K562 (cell line): ENCODE measurements at regions not wholly inside any gene's neighbourhood (a gene's known extent, or its start where the extent isn't known, plus 50 kb on each side); places are given as distances from the start of the nearest gene placed in this dataset.

ENCODE experiments used
- ATAC-seq: fragments of 200-7000 bp; cut with Tn5 transposase; 3 replicates; pipeline ENCODE4 v1.9.1; 2020; ENCODE audit warnings: moderate library complexity
- BruUV-seq: library from RNA; stranded (reverse); fragments of 400-500 nt; replicated peaks from 2 replicates; lab custom pipeline; 2021; lab: Mats Ljungman, UMichigan
- CTCF ChIA-PET: fragments of 300-600 bp; formaldehyde crosslinking; extraction: SDS; loops from one replicate; lab custom pipeline; 2021; ENCODE audit warnings: low intra/inter-chr PET ratio; lab: Yijun Ruan, JAX
- POLR2A ChIA-PET: fragments of 300-600, 350-650 bp; sonication (Branson Sonifier 250); formaldehyde crosslinking; extraction: SDS; loops from one replicate; lab custom pipeline; 2021; ENCODE audit warnings: antibody characterized with exemption, inconsistent platforms; lab: Yijun Ruan, JAX
- DNase-seq, 4 experiments: peaks; one replicate each; pipeline versions ENCODE4 v3.0.0 to v3.0.0-alpha.2; 2011 to 2018; ENCODE audit warnings: low spot score in 3 of 4, mixed read lengths in 3 of 4; ENCODE audit errors: extremely low read depth in 1 of 4
- FAIRE-seq: peaks from 2 replicates; lab custom pipeline; 2011; peaks lifted over from hg19 to GRCh38; lab: Jason Lieb, UNC
- H2AFZ ChIP-seq: 2 replicates; pipeline ENCODE4 v1.6.0; 2011; ENCODE audit warnings: low read depth, low read length, control low read depth, inconsistent platforms
- H3K27ac ChIP-seq: fragments of 200-600 bp; 3 replicates; pipeline ENCODE4 v1.8.0; 2011; ENCODE audit warnings: low read depth, mild to moderate bottlenecking, control low read depth, inconsistent platforms, low read length, moderate library complexity, mixed read lengths; ENCODE audit errors: extremely low read depth
- H3K27me3 ChIP-seq, 2 experiments: fragments of 300-600 bp in 1 of 2; 2 replicates in 1 of 2; 3 replicates in 1 of 2; pipeline versions ENCODE4 v1.6.0 to v1.8.0; 2011; ENCODE audit warnings: inconsistent platforms in 2 of 2, low read length in 2 of 2, mild to moderate bottlenecking in 1 of 2, mixed read lengths in 1 of 2, moderate library complexity in 1 of 2; ENCODE audit not compliant: control insufficient read depth in 2 of 2, insufficient read depth in 2 of 2
- H3K36me3 ChIP-seq: fragments of 300-600 bp; 3 replicates; pipeline ENCODE4 v1.8.0; 2011; ENCODE audit warnings: mild to moderate bottlenecking, low read length, inconsistent platforms; ENCODE audit not compliant: control insufficient read depth, insufficient read depth
- H3K4me1 ChIP-seq, 2 experiments: fragments of 200-600 bp in 1 of 2; replicated peaks in 1 of 2; 2 replicates in 1 of 2; 3 replicates in 1 of 2; pipeline versions ENCODE4 v1.5.1 to v1.8.0; 2011; ENCODE audit warnings: inconsistent platforms in 2 of 2, low read length in 2 of 2, mild to moderate bottlenecking in 1 of 2, mixed read lengths in 1 of 2, moderate library complexity in 1 of 2; ENCODE audit not compliant: control insufficient read depth in 2 of 2, insufficient read depth in 2 of 2
- H3K4me2 ChIP-seq: 2 replicates; pipeline ENCODE4 v1.6.1; 2011; ENCODE audit warnings: low read length, control low read depth, inconsistent platforms, mixed read lengths; ENCODE audit not compliant: insufficient read depth
- H3K4me3 ChIP-seq: fragments of 200-600 bp; sonication (generic), shearing (Covaris generic); 2 replicates; pipeline ENCODE4 v1.5.1; 2016; ENCODE audit warnings: control low read depth, inconsistent platforms
- H3K79me2 ChIP-seq: fragments of 200-600 bp; 3 replicates; pipeline ENCODE4 v1.8.0; 2011; ENCODE audit warnings: low read length, inconsistent platforms; ENCODE audit not compliant: control insufficient read depth, insufficient read depth
- H3K9ac ChIP-seq, 2 experiments: 2 replicates each; pipeline versions ENCODE4 v1.6.0 to v1.6.1; 2011; ENCODE audit warnings: low read depth in 2 of 2, low read length in 2 of 2, control low read depth in 1 of 2, inconsistent platforms in 1 of 2, mild to moderate bottlenecking in 1 of 2, mixed read lengths in 1 of 2; ENCODE audit not compliant: insufficient read depth in 1 of 2
- H3K9me1 ChIP-seq: one replicate; pipeline ENCODE4 v1.6.0; 2011; ENCODE audit warnings: inconsistent platforms, mild to moderate bottlenecking, low read length, moderate library complexity; ENCODE audit not compliant: control insufficient read depth, insufficient read depth
- H3K9me3 ChIP-seq: replicated peaks from 2 replicates; pipeline ENCODE4 v1.5.1; 2011; ENCODE audit warnings: low read depth, low read length, inconsistent platforms; ENCODE audit not compliant: control insufficient read depth, insufficient read depth
- H4K20me1 ChIP-seq: replicated peaks from 2 replicates; pipeline ENCODE4 v1.6.1; 2011; ENCODE audit warnings: low read length, inconsistent platforms, mixed read lengths; ENCODE audit not compliant: control insufficient read depth, insufficient read depth
- ATF3 ChIP-seq, 2 experiments: fragments of 450-650 bp in 1 of 2; sonication (generic) in 1 of 2; formaldehyde crosslinking in 1 of 2; IDR thresholded peaks in 1 of 2; conservative IDR thresholded peaks in 1 of 2; 2 replicates each; pipeline versions ENCODE4 v1.6.1 to v1.8.1; 2016 to 2023; ENCODE audit warnings: mild to moderate bottlenecking in 2 of 2, moderate library complexity in 2 of 2, inconsistent platforms in 1 of 2, missing genetic modification reagents in 1 of 2
- BRF2 ChIP-seq: IDR thresholded peaks from 3 replicates; pipeline ENCODE4 v1.6.1; 2011; ENCODE audit warnings: borderline replicate concordance, mild to moderate bottlenecking; ENCODE audit not compliant: insufficient read length, insufficient read depth
- CCAR2 ChIP-seq: fragments of 200-400 bp; formaldehyde crosslinking; IDR thresholded peaks from 2 replicates; pipeline ENCODE4 v1.6.1; 2017; ENCODE audit warnings: mild to moderate bottlenecking, low read depth, low read length
- CREB5 ChIP-seq: fragments of 250-450 bp; sonication (Bioruptor Pico); IDR thresholded peaks from 2 replicates; pipeline ENCODE4 v1.5.0; 2020; ENCODE audit warnings: mild to moderate bottlenecking
- ESRRB ChIP-seq: fragments of 250-450 bp; sonication (Bioruptor Pico); IDR thresholded peaks from 2 replicates; pipeline ENCODE4 v1.5.0; 2020; ENCODE audit warnings: mild to moderate bottlenecking, moderate library complexity, borderline replicate concordance
- ETS1 ChIP-seq: conservative IDR thresholded peaks from 2 replicates; pipeline ENCODE4 v1.6.1; 2011; ENCODE audit warnings: low read depth, mild to moderate bottlenecking, low read length; ENCODE audit not compliant: control insufficient read depth
- MCM2 ChIP-seq: fragments of 450-650 bp; IDR thresholded peaks from 2 replicates; pipeline ENCODE4 v1.6.1; 2017; ENCODE audit warnings: low read depth, mild to moderate bottlenecking
- MCM5 ChIP-seq: fragments of 450-650 bp; IDR thresholded peaks from 2 replicates; pipeline ENCODE4 v1.6.1; 2016; ENCODE audit warnings: low read depth
- RBM39 ChIP-seq: fragments of 200-400 bp; formaldehyde crosslinking; optimal IDR thresholded peaks from 2 replicates; pipeline ENCODE3; 2018; ENCODE audit warnings: low read depth, low read length
- SP1 ChIP-seq: sonication (generic); formaldehyde crosslinking; IDR thresholded peaks from 2 replicates; pipeline ENCODE4 v1.8.1; 2022; ENCODE audit warnings: mild to moderate bottlenecking, missing genetic modification reagents
- ZBTB9 ChIP-seq: fragments of 450-650 bp; formaldehyde crosslinking; IDR thresholded peaks from 2 replicates; pipeline ENCODE4 v1.4.0; 2020; ENCODE audit warnings: mild to moderate bottlenecking, moderate library complexity
- ZC3H11A ChIP-seq: IDR thresholded peaks from 2 replicates; pipeline ENCODE4 v1.6.1; 2012; ENCODE audit warnings: low read depth, low read length, improper control_type of control experiment
- ZNF445 ChIP-seq: fragments of 250-450 bp; sonication (Bioruptor Pico); IDR thresholded peaks from 2 replicates; pipeline ENCODE4 v1.4.0; 2020; ENCODE audit warnings: low read depth, mild to moderate bottlenecking, moderate library complexity
- ZZZ3 ChIP-seq: fragments of 450-650 bp; IDR thresholded peaks from 2 replicates; pipeline ENCODE4 v1.6.1; 2016; ENCODE audit warnings: antibody characterized with exemption, mild to moderate bottlenecking, moderate library complexity
- WGBS: fragments of 100-300 bp; shearing (Covaris generic); methylation state at CpG from one replicate; pipeline ENCODE4 v1.1.6; 2016; ENCODE audit warnings: low coverage, mixed read lengths; ENCODE audit not compliant: insufficient coverage; ENCODE audit errors: missing lambda C conversion rate; 5-methylcytosine and 5-hydroxymethylcytosine counted together
- in situ Hi-C: fragments of 300-500 bp; cut with MboI; formaldehyde crosslinking; loops from 4 replicates; pipeline ENCODE4 v1.15.0; 2018; ENCODE audit warnings: inconsistent platforms, mixed read lengths
- intact Hi-C: fragments of 100-400 bp; cut with micrococcal nuclease; formaldehyde crosslinking; loops from 2 replicates; pipeline ENCODE4 v1.14.2; 2022

- TF ChIP-seq ZBTB9 (CRISPR knock-in tag) (no peak), ESRRB (CRISPR knock-in tag) (no peak), BRF2 (no peak)
These were observed 813.0 kb downstream of the TYW1 start (continued) for GRCh38 chr7:67809586-67809985.

- Histone ChIP-seq H3K9me3 (no peaks in the 10 kb centered on the region), H3K27me3 (peaks cover 0 to 6% of the 10 kb centered on the region in 2 experiments; a peak in 2 of 5 replicates), H3K9ac (no peak overlapping the region), H3K4me2 (no peak overlapping the region), H3K27ac (no peak overlapping the region), H3K79me2 (no peaks in the 10 kb centered on the region), H3K4me1 (no peaks in the 10 kb centered on the region), H3K4me3 (no peak overlapping the region), H3K36me3 (no peaks in the 10 kb centered on the region), H3K9me1 (no peaks in the 10 kb centered on the region), H2AFZ (no peak overlapping the region), H4K20me1 (no peaks in the 10 kb centered on the region)
- CTCF ChIA-PET, result no interaction called here
- FAIRE-seq, result no peak
- in situ Hi-C loops (no loop called here), intact Hi-C loops (no loop called here)
- 0% methylated on average over 9 of the region's 9 CpGs for WGBS
- no peak for DNase-seq
- BruUV-seq, result no TSS peak
- POLR2A ChIA-PET, result interaction anchor here (0.5 kb wide), 1 partner anchor 418 kb away, joined by 3 read pairs; no protein-coding TSS in a partner anchor
- no peak for ATAC-seq
- TF ChIP-seq RBM39, result no peak
- TF ChIP-seq ETS1, result no peak
- no peak for TF ChIP-seq ATF3 (IDR thresholded peaks at IDR 0.05)
- no peak for TF ChIP-seq ATF3 (CRISPR knock-in tag; conservative IDR thresholded peaks at IDR 0.05)
- TF ChIP-seq ZC3H11A, result no peak
- no peak for TF ChIP-seq CCAR2
- TF ChIP-seq SP1, result no peak
- no peak for TF ChIP-seq MCM2
- TF ChIP-seq MCM5, result no peak
- no peak for TF ChIP-seq ZNF445 (CRISPR knock-in tag)
- no peak for TF ChIP-seq CREB5 (CRISPR knock-in tag)
- TF ChIP-seq ZZZ3, result no peak
These were observed 817.1 kb downstream of the TYW1 start for GRCh38 chr7:67813621-67814292.
